NCI-H510A treated with DMSO at 0.1 percent for 48 hours (cell line): ENCODE measurements at regions not wholly inside any gene's neighbourhood (a gene's known extent, or its start where the extent isn't known, plus 50 kb on each side); places are given as distances from the start of the nearest gene placed in this dataset.
"Not testable (repeated sequence)": the region's sequence is repeated elsewhere in the genome, so short reads cannot be mapped to it uniquely, and the experiment has no call there.

ENCODE experiments used
- DNase-seq: peaks from one replicate; lab custom pipeline; 2025; lab: John Stamatoyannopoulos, UW

DNA sequence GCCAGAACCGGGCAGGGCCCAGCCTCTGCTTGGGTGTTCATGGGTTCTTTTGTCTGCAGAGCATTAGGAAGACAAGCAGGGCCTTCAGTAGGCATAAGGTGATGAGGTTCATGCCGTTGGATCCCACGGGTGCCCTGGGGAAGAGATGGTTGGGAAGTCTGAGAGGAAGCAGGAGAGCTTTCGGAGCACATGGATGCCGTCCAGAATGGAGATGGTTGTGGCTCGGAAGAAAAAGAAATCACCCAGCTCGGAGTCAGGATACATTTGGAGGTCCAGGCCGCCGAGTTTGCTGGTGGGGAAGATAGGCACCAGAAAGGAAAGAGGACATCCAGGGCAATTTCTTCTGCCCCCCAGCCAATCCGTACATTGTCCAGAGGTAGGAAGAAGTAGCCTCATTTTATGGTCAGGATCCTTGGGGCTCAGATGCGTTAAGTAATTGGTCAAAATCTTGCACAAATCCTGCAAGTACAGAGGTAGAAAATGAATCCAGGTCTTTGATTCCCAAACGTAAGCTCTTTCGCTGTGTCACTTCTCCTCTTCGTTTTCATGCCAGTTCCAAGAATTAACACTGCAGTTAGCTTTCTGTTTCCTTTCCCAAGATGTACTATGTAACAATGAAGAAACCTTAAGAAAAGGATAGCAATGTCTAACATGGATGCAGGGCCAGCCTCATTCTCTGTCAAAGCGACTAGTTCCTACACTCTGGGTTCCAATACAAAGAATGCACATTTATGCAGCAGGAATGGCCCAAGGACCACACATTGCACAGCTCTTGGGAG, 147.8 kb upstream of the KLF6 start:
- DNase-seq, result no peak

GRCh38 chr10:3931901-3932300, 146.9 kb upstream of the KLF6 start:
- no peak for DNase-seq

DNA sequence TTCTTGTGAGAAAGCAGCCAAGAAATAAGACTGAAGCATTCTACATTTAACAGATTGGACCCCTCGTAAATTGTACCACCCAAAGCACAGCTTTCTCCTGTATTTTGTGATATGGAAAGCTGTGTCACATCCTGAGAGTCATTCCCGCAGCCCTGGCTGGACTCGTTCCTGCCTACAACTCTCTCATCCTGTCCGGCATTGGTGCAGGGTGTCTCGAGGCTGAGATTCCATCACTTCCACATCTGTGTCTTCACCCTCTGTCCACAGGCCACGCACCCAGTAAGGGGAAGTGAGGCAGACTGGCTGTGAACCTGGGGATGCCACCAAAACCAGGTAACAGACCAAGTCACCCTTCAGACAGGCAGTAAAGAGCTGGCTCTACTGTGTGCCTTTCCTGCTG, 146.2 kb upstream of the KLF6 start:
- no peak for DNase-seq

DNA sequence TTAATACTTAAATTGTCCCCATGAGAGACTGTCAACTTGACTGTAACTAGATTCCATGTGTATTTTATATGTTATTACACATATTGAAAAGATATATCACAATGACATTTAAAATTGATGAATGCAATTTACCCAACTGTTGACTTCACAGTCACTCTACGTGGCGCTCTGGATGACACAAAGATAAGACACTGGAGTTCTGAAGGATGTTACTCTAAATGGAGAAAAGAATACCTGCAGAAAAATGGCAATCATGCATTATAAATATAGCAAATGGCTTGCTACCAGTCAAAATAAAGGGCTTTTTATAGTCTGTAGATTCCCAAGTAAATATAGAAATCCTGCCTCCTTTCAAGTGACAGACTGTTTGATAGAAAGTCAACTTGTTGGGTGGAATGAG, 143.6 kb upstream of the KLF6 start:
- DNase-seq, result no peak

DNA sequence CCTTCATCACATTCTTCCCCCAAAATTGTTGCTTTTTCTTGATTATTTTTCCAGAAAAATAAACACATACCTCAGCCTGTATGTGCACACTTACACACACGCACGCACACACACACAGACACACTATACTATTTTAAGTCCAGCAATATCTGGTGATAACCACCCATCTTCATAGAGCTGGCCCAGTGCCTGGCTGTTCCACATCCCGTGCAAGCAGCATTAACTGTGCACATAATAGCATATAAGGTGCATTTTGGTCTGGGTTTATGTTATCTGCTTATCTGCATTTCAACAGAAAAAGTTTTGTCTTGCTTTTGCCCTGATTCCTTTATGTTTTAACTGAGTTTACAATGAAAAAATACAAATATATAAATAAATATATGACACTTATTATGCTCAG, 143.1 kb upstream of the KLF6 start:
- DNase-seq, result no peak

DNA sequence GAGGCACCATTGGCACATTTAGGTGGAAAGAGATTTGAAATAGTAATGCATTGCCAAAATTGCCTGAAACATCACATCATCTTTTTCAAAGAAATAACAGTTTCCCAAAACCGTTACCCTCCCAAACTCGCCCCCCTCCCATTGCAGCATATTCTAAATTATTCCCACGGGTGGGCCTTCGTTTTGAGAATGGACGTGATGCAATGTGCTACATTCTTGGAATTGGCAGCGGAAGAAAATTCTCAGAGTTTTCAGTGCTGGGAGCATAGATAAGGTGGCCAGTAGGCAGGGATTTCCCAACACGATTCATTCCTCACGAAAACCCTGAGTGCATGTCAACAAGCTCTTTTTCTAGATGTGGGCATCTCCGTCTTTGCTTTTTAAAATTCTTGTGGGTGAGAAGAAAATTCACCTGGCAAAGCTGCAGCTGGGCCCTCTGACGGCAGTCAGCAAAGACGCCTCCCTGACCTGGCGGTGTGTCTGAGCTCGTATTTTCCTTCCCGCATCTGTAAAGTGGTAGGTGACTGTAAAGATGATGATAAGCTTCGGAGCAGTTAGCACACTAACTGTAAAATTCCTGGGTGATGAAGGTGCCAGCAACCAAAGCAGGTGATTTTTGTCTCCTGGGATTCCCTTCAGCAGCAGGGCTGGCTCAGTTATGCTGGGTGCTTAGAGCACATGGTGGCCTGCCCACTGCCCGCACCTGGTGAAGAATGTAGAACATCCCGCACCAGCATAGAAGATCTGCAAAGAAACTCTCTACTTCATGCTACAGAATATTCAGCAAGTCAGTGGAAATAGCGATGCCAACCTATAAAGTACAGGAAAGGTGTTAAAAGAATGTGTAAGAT, 141.9 kb upstream of the KLF6 start:
- DNase-seq, result no peak

GRCh38 chr10:3926258-3926657, 141.2 kb upstream of the KLF6 start:
- DNase-seq, result no peak

- DNase-seq, result no peak
Observed at GRCh38 chr10:3925184-3925583, 140.2 kb upstream of the KLF6 start.

DNA sequence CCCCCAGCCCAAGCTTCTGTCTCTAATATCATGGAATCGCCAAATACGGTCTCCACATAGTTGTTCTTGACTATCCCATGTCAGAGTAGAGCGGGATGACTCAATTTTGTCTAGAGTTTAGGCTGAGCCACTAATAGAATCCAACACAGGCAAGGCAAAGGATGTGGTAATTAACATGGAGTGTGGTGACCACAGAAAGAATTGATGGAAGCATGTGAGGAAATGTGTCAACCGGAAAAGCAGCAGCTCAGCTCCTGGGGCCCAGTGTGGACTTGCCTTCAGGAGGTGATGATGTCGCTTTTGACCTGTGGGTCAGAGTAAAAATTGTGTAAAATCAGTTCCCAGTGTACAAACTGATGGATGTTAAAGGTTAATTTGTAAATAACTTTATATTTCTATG, 139.3 kb upstream of the KLF6 start:
- DNase-seq, result no peak

DNA sequence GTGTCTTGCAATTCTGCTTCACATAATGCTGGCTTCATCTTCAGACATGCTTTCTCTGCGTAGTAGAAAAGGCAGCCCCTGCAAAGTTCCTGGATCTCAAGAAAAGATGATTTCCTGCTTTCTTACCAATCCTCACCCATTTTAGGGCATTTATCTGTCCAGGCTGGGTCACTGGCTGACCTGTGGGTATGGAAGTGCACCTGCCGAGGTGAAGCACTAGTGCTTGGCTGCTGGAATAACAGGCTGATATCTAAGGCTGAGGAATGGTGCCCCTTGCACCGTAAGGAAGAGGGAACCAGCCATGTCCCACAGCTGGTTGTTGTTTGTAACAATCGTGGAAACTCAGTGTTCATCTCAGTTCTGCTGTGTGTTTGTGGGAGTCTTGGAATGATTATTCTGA, 138.0 kb upstream of the KLF6 start:
- no peak for DNase-seq

DNA sequence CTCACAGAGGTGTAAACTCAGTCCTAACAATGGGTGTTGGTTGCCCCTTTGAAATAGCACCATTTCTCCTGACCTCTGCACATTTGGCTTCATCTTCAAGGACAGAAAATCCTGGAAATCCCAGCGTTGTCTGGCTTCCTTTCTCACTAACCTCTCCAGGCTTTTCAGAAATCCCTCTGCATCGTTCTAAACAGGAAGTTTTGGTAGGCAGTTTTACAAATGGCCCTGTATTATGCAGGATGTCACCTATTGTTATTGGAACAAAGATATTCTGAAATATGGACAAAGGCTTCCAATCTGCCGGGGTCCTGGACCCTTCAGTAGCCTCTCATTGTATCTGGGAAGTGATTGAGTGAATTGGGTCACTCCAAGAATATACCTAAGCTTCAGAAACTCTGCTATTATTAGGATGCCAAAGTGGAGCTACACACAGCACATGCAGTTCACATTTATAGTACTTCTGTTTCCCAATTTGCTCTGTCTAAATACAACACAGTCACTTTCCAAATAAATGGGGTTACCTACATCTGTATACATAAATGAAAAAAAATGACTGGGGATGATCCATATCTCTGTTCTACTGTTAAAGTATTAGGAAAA, 134.8 kb upstream of the KLF6 start:
- no peak for DNase-seq

GRCh38 chr10:3917392-3917791, 132.4 kb upstream of the KLF6 start:
- not testable (repeated sequence) for DNase-seq

- DNase-seq, result no peak
Observed at GRCh38 chr10:3914733-3915132, 129.7 kb upstream of the KLF6 start.

DNA sequence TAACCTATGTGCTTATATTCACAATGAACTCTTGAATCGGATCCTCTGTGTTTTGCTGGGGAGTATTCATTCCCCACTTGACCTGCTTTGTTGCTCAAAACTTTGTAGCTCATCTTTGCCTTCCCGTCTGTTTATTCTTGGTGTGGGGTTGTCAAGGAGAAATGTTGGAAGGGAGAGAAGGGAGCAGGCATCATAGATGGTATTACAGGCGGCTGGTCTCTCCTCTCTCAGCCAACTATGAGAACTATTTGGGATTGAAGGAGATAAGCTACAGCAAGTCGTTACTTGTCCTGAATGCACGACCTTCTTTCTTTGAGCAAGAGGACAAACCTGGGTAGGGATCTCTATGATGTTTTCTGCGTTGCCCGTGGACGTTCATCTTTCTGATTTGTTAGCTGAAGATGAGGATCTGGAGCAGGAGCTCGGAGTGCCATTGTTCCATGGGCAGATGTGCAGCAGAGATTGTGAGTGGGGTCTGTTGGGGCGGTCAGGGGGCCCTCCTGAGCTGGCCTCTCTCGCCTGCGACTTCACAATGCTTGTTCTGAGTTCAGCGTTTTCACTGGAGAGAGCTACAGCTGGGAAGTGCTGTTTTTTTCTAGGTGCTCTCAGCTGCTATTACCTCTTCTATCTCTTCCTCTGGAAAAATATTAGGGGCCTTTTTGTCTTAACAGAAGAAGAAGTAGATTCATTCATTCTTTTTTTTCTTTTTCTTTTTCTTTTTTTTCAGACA, 126.9 kb upstream of the KLF6 start:
- DNase-seq, result no peak

DNA sequence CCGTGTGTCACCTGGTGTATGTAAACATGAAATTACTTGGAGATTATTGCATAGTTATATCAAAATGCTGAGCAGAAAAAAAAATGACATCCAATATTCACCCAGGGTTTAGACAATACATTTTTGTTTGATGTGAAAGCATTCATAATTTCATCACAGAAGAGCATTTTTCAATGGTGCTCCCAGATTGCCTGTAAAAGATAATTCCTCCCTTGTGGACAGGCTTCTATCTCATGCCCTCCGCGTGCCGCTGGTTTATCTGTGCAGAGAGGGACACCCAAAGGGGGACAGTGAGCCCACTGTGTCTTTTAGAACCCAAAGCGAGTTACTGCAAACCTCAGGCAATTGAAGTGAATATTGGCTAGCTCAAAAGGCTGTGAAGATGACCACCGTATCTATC, 126.2 kb upstream of the KLF6 start:
- no peak for DNase-seq

- no peak for DNase-seq
Observed at GRCh38 chr10:3909339-3909738, 124.3 kb upstream of the KLF6 start.

GRCh38 chr10:3908183-3908582, 123.2 kb upstream of the KLF6 start:
- no peak for DNase-seq

GRCh38 chr10:3907514-3907913, 122.5 kb upstream of the KLF6 start:
- DNase-seq, result no peak

DNA sequence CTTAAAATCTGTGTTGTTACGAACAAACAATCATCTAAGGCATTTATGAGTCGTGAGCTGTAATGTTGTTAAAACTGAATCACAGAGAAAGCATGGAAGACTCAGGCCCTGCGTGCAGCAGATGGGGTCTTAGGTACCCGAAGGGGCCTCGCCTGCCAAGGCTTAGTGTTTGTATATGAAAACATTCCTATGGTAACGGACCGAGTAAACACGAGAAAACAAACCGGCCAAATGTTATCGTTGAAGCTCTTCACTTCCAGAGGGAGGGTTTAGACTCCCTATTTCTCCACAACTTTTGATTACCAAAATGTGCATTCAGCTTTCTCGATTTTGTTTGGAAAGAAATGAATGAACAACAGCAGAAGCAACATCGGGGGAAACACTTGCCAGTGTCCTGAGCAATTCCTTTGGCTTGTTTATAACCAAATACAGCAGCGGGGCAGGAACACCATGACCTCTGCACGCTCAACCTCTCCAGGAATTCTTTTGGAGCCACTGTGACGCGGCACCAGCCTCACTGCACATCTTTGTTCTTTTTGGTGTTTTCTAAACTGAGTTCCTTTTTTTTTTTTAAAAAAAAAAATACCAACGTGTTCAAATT, 121.6 kb upstream of the KLF6 start:
- no peak for DNase-seq

DNA sequence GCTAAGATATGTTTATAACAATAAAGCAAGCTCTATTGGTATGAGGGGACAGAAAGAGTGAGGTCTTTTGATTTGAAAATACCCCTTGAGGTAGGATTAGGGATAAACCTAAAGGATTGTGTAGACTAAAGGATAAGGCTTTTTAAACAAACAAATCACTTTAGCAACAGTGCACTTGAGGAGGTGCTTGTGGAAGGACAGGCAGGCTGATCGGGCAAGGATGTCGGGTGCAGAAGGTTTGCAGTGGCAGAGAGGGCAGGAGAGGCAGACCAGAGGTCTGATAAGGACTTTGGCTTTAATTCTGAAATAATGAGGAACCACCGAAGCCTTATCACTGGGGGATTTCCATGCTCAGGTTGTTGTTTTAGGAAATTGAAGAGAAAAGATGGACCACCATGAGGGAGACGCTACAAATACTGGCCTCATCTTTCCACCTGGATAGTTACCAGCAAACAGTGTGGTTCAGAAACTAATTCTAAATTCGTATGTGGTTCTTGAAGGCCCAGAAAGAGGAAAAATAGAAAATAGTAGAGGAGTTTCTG, 119.5 kb upstream of the KLF6 start:
- no peak for DNase-seq

DNA sequence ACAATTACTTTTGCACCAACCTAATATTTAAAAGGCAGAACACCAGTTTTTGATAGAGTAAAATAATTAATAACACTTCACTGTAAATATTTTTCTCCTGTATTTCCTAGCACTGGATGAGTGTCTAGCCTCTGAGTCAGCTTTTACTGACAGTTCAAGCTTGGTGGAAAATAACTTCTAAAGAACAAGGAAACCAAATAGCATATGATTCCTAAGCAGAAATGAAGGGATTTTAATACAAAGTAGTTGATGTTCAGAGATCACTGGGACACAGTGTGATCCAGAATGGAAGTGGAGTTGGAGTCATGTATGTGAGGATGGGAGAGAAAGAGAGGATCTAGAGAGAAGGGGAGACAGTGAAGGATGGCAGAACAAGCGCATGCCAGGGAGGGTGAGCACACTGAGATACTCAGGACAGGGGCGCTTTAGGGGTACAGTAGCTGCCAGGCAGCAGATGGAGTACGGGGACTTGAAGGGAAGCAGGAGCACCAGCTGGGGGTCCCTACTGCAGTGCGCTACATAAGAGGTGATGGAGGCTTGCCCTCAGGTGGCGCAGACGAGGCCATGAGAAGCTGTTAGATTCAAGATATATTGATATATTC, 117.9 kb upstream of the KLF6 start:
- no peak for DNase-seq
